ENCODE measurements at regions not wholly inside any gene's neighbourhood (a gene's known extent, or its start where the extent isn't known, plus 50 kb on each side); places are given as distances from the start of the nearest gene placed in this dataset.

DNA sequence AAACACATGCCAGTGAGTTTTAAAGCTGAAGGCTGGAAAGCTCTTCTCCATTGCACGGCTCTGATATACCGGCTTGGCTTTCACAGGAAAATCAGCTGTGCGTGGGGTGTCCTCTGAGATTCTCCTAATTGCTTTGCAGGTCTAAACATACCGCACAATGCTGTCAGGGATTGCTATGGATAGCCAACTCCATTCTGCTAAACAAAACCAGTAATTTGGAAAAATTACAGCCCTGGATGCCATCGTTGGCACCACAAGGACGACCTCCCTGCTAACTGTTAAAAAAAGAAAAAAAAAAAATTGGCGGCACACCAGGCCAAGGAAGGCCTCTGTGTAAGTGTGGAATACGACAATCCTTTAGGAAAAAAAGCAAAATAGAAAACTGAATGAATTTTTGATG, 118.6 kb upstream of the ADARB2 start:
- TF ChIP-seq POLR2AphosphoS5 (IDR thresholded peaks at IDR 0.05; ENCODE audit: low read depth, low read length): no peak
- TF ChIP-seq POLR2A (IDR thresholded peaks at IDR 0.05; ENCODE audit: low read depth, low read length): no peak
- no peak for TF ChIP-seq TAF1 (IDR thresholded peaks at IDR 0.05; ENCODE audit: borderline replicate concordance, low read depth, low read length)

Data from GM12892 (cell line).